Ishikawa (cell line): ENCODE measurements at regions not wholly inside any gene's neighbourhood (a gene's known extent, or its start where the extent isn't known, plus 50 kb on each side); places are given as distances from the start of the nearest gene placed in this dataset.

Experiments used
- CEBPB ChIP-seq: IDR thresholded peaks from 2 replicates; pipeline ENCODE4 v1.6.1; 2012
- CREB1 ChIP-seq: IDR thresholded peaks from 2 replicates; pipeline ENCODE4 v1.6.1; 2012; ENCODE audit warnings: low read depth
- EGR1 ChIP-seq: IDR thresholded peaks from 2 replicates; pipeline ENCODE4 v1.6.1; 2012
- EP300 ChIP-seq: IDR thresholded peaks from 2 replicates; pipeline ENCODE4 v1.6.1; 2012; ENCODE audit warnings: borderline replicate concordance
- FOXM1 ChIP-seq: IDR thresholded peaks from 2 replicates; pipeline ENCODE4 v1.6.1; 2012; ENCODE audit warnings: low read depth, borderline replicate concordance
- MAX ChIP-seq: IDR thresholded peaks from 2 replicates; pipeline ENCODE4 v1.6.1; 2012
- NFIC ChIP-seq: IDR thresholded peaks from 2 replicates; pipeline ENCODE4 v1.6.1; 2012
- RAD21 ChIP-seq: IDR thresholded peaks from 2 replicates; pipeline ENCODE4 v1.6.1; 2012; ENCODE audit warnings: low read depth
- REST ChIP-seq: IDR thresholded peaks from 2 replicates; pipeline ENCODE4 v1.6.1; 2012; ENCODE audit warnings: low read depth, mild to moderate bottlenecking
- TAF1 ChIP-seq: IDR thresholded peaks from 2 replicates; pipeline ENCODE4 v1.6.1; 2012; ENCODE audit warnings: low read depth, mild to moderate bottlenecking
- TCF12 ChIP-seq: IDR thresholded peaks from 2 replicates; pipeline ENCODE4 v1.6.1; 2012; ENCODE audit warnings: low read depth
- TEAD4 ChIP-seq: IDR thresholded peaks from 2 replicates; pipeline ENCODE4 v1.6.1; 2012
- YY1 ChIP-seq: IDR thresholded peaks from 2 replicates; pipeline ENCODE4 v1.6.1; 2012; ENCODE audit warnings: low read depth
- ZBTB7A ChIP-seq: IDR thresholded peaks from 2 replicates; pipeline ENCODE4 v1.6.1; 2012; ENCODE audit warnings: low read depth
- TF ChIP-seq, protein P1 (sequence below): IDR thresholded peaks from 2 replicates; pipeline ENCODE4 v1.6.1; 2012

GRCh38 chr15:81843757-81844407 is 201.9 kb downstream of the MEX3B start:
- no peak for TF ChIP-seq REST
- no peak for TF ChIP-seq TCF12

- TF ChIP-seq CEBPB (no peak), YY1 (no peak), NFIC (no peak), FOXM1 (no peak), EGR1 (no peak), REST (no peak), MAX (no peak), CREB1 (no peak), TEAD4 (no peak), EP300 (no peak), ZBTB7A (no peak), TAF1 (no peak), RAD21 (no peak), TCF12 (no peak)
- TF ChIP-seq, protein P1, sequence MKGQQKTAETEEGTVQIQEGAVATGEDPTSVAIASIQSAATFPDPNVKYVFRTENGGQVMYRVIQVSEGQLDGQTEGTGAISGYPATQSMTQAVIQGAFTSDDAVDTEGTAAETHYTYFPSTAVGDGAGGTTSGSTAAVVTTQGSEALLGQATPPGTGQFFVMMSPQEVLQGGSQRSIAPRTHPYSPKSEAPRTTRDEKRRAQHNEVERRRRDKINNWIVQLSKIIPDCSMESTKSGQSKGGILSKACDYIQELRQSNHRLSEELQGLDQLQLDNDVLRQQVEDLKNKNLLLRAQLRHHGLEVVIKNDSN: no peak
These were observed 202.6 kb downstream of the MEX3B start for GRCh38 chr15:81843226-81843625.

- TF ChIP-seq CEBPB: no peak
- no peak for TF ChIP-seq EGR1
- TF ChIP-seq, protein P1: no peak
These were observed 206.4 kb downstream of the MEX3B start for GRCh38 chr15:81839387-81839786.

DNA sequence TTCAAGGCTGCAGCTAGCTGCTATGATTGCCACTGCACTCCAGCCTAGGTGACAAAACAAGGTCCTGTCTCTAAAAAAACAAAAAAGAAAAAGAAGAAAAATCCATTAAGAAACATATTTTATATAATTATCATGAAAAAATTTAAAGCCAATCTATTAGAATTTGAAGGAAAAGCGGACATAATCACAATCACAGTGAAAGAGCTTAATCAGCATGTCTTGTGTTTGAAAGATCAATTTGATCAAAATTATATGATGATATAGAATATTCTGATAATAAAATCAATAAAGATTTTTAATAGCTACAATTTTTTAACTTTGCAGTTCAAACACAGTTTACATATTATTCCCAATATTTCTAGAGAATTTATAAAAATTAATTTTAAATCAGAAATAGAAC is 210.1 kb downstream of the MEX3B start:
- TF ChIP-seq EP300: no peak
- no peak for TF ChIP-seq EGR1
- TF ChIP-seq TEAD4: no peak
- TF ChIP-seq NFIC: no peak
- no peak for TF ChIP-seq REST
- no peak for TF ChIP-seq TCF12
- no peak for TF ChIP-seq ZBTB7A
- TF ChIP-seq, protein P1: no peak
- no peak for TF ChIP-seq CREB1
- TF ChIP-seq CEBPB: no peak
- no peak for TF ChIP-seq FOXM1

GRCh38 chr15:81830520-81830919 is 215.3 kb downstream of the MEX3B start:
- TF ChIP-seq EGR1: no peak
- no peak for TF ChIP-seq CREB1
- no peak for TF ChIP-seq TAF1
- TF ChIP-seq NFIC: no peak
- no peak for TF ChIP-seq TEAD4
- no peak for TF ChIP-seq MAX
- no peak for TF ChIP-seq RAD21
- no peak for TF ChIP-seq ZBTB7A
- no peak for TF ChIP-seq YY1
- no peak for TF ChIP-seq FOXM1
- TF ChIP-seq CEBPB: no peak
- TF ChIP-seq REST: no peak
